HL-60/S4 (cell line): ENCODE measurements at regions not wholly inside any gene's neighbourhood (a gene's known extent, or its start where the extent isn't known, plus 50 kb on each side); places are given as distances from the start of the nearest gene placed in this dataset.
"Not testable (repeated sequence)": the region's sequence is repeated elsewhere in the genome, so short reads cannot be mapped to it uniquely, and the experiment has no call there.

Experiments used
- in situ Hi-C: fragments of 300-500 bp; cut with MboI; formaldehyde crosslinking; loops from 2 replicates; pipeline ENCODE4 v1.14.3; 2022; ENCODE audit warnings: low sequenced_read_pairs

DNA sequence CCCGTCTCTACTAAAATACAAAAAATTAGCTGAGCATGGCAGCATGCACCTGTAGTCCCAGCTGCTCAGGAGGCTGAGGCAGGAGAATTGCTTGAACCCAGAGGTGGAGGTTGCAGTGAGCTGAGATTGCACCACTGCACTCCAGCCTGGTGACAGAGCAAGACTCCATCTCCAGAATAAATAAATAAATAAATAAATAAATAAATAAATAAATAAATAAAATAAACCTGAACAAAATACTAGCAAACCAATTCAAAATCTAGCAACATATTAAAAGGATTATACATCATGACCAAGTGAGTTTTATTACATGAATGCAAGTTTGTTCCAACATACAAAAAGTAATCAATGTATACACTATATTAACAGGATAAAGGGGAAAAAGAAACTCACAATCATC is 677.4 kb downstream of the TNS3 start:
- in situ Hi-C loops: not testable (repeated sequence)

DNA sequence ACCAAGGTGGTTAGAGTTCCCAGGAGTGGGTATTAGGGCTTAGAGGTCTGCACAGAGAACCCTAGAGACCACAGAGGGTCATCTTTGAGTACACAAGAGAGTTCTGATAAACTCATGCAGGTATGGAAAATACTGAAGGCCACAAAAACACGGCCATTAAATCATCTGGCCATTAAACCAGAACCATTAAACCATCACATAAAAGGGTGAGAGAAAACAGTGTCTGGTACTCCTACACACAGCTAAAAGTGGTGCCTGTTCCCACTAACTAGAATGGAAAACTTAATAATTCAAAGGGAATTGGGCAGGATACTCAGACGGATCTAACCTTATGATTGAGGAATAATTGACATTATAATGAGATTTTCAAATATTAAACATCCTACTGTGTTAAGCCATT is 679.4 kb downstream of the TNS3 start:
- in situ Hi-C loops: no loop called here

GRCh38 chr7:46900312-46901263 is 681.3 kb downstream of the TNS3 start:
- in situ Hi-C loops: no loop called here

DNA sequence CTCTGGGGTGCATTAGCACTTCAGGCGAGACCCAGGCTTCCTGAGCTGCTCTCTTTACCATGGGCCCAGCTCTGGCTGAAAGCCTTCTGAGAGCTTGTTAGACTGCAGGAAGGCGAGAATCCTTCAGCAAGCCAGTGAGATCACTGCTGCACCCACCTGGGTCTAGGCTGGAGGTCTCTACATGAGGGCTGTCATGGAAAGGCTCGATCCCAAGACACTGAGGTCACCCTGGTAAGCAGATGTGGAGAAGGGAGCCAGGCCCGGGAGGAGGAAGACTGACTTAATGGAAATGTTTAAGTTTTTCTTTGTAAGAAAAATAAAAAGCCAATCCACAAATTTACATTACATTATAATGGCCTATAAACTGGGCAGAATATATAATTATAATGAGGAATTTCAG is 684.5 kb downstream of the TNS3 start:
- in situ Hi-C loops: no loop called here

DNA sequence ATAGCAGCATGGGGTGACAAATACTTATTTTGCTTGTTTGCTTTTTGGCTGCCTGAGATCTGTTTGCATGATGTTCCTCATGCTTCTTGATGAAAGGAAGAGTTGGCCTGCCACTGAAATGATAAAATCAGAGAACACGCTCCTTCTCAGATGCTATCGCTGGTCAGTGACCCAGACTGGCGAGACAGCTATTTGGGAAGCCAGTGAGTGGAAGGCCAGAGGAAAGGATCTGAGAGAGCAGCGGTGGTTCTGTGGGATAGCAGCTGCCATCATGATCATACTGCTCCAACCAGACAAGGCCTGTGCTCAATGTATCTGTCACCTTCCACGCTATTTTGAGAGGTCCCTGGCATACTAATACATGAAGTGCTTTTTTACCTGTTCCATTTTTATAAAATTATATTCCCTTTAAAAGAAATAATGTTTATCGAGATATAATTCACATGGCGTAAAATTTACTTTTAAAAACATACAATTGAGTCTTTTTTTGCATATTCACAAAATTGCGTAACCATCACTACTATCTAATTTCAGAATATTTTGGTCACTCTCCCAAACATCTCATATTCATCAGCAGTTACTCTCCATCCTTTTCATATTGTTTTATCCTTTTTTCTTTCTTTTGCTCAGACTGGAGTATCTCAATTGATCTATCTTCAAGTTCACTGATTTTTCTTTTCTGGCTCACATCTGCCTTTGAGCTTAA is 695.1 kb downstream of the TNS3 start:
- in situ Hi-C loops: no loop called here

DNA sequence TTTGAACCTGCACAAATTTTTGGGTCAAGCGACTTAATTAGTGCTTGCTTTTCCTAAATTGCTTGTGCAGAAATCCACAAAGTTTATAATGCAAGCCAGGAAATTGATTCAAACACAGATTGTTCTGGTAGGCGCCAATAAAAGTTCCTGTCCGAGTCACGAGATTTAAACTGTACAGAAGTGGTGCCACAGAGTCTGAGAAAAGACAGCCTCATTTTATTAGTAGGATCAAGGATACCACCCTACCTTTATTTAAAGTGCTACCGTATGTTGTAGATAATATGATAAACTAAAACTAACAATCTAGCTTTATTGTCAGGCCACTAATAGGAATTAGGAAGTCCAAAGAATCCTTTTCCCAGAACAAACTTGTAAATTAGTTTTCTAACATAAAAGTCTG is 696.7 kb downstream of the TNS3 start:
- in situ Hi-C loops: no loop called here

DNA sequence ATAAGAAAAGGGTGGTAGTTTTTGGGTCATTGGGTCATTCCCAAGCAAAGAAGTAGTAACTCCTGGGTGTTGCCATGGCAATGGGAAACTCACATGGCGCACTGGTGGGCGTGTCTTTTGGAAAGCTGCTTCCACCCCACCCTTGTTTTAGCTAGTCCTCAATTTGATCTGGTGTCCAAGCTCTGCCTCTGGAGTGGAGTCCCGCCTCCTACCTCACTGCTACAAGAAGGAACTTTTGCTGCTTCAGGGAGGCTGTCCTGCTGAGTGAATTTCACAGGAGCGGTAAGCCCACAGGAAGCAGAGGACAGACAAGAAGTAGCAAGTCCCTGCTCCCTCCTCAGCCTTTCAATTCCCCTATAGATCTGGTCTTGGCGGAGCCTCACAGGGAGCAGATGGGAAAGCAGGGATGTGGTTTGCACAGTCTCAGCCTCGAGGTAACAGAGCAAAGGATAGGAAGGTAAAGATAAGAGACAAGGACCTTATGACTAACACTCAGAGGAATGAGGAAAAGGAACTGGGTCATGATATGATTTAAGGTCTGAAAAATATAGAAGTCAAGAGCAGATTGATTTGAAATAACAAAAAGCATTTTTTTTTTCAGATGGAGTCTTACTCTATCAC is 700.3 kb downstream of the TNS3 start:
- in situ Hi-C loops: no loop called here

GRCh38 chr7:46880508-46881196 is 701.3 kb downstream of the TNS3 start:
- in situ Hi-C loops: no loop called here

DNA sequence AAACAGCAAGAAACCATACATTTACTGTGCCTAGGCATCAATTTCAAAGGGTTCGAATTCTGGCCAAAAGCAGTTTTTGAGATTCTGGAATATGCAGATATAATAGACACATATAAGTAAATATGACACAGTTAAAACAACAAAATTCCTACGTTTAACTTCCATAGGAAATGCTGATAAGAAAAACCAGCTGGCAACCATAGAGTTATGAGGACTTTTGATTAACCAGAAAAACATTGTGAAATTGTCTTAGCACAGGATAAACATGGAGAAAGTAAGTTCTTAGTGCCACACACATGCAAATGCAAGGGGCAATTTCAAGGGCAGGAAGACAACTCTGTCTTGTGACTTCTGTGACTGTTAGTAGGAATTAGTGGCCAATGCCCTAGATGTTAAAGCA is 702.1 kb downstream of the TNS3 start:
- in situ Hi-C loops: no loop called here

DNA sequence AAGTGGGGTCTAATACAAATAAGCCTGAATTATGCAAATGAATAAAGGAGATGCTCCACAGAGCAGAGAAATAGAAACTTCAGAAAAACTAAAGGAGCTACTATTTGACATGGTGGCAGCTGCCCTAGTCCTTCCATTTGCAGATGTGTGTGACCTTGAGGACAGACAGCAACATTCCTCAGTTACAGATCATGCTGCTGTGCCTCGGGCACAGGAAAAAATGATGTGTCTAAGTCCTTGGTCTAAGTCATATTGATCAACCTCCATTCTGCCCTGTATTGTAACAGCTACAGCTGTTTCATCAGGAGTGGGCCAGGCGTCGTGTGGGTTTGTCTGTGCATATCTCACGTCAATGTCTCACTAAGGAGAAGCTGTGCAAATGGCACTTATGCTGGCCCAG is 710.4 kb downstream of the TNS3 start:
- in situ Hi-C loops: no loop called here

GRCh38 chr7:46864716-46865115 is 717.2 kb downstream of the TNS3 start:
- in situ Hi-C loops: no loop called here

- in situ Hi-C loops: no loop called here
Measured at GRCh38 chr7:46859963-46860475, 721.9 kb downstream of the TNS3 start.

DNA sequence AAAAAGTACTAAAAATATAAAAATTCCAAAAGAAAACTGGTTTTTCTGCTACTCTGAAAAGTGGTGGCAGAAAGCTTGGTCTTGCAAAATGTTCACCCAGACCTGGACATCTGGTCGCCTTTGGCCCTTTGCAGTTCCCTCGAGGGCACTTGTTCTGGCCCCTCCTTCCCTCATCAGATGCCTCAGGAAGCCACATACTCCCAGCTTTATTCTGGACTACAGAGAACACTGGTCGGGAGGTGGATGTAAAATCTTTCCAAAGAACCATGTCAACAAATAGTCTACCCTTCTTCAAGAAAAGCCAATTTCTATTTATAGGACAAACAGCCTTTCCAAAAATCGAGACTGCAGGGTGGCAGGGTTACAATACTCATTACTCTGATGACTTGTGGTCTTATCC is 726.1 kb downstream of the TNS3 start:
- in situ Hi-C loops: no loop called here

GRCh38 chr7:46854958-46855473 is 726.9 kb downstream of the TNS3 start:
- in situ Hi-C loops: no loop called here

DNA sequence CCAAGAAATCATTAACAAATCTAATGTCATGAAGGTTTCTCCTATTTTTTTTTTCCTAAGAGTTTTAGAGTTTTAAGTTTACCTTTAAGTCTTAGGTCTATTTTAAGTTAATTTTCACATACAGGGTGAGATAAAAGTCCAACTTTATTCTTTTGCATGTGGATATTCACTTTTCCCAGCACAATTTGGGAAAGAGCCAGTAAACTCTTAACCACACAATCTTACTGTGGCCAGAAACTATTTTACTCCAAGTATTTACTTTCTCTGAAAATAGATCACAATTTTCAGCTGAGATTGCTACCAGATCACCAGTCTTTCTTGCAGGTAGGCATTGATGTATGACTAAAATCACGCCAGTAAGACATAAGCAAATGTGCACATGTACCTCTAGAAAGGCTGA is 728.5 kb downstream of the TNS3 start:
- in situ Hi-C loops: no loop called here

- in situ Hi-C loops: no loop called here
Measured at GRCh38 chr7:46852795-46853194, 729.1 kb downstream of the TNS3 start.

GRCh38 chr7:46850563-46851330 is 731.2 kb downstream of the TNS3 start:
- in situ Hi-C loops: no loop called here

GRCh38 chr7:46848944-46849343 is 733.0 kb downstream of the TNS3 start:
- in situ Hi-C loops: no loop called here

DNA sequence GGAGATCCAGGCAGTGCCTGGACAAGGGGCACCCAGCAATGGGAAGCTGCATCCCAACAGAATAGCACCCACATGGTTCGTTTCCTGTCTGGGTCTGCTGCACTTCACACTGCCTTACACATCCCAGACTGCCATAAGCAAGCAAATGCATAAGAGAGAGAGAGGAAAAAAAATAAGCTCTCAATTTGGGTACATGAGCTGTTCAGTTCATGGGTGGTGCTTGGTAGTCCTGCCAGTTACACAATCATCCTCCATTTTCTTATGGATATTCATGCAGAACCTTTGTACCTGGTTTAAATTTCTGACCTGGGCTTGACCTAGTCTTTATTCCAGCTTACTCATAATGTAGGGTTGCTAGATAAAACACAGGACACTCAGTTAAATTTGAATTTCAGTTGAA is 733.6 kb downstream of the TNS3 start:
- in situ Hi-C loops: no loop called here

GRCh38 chr7:46847126-46847525 is 734.8 kb downstream of the TNS3 start:
- in situ Hi-C loops: no loop called here
